GM18907 (cell line): ENCODE measurements at regions not wholly inside any gene's neighbourhood (a gene's known extent, or its start where the extent isn't known, plus 50 kb on each side); places are given as distances from the start of the nearest gene placed in this dataset.

Experiments used
- ATAC-seq: cut with Tn5 transposase; IDR thresholded peaks from one replicate; pipeline ENCODE4 v1.9.1; 2021; ENCODE audit warnings: mild to moderate bottlenecking, moderate library complexity; ENCODE audit not compliant: unreplicated experiment

- no peak for ATAC-seq
These were observed 223.0 kb downstream of the EBLN2 start for GRCh38 chr3:73284472-73284871.

- ATAC-seq: no peak
These were observed 230.1 kb downstream of the EBLN2 start for GRCh38 chr3:73291541-73291940.

GRCh38 chr3:73292220-73292619 is 230.8 kb downstream of the EBLN2 start:
- ATAC-seq: no peak

GRCh38 chr3:73294537-73294936 is 233.1 kb downstream of the EBLN2 start:
- ATAC-seq: no peak

GRCh38 chr3:73295876-73296635 is 234.6 kb downstream of the EBLN2 start:
- no peak for ATAC-seq

GRCh38 chr3:73296859-73297258 is 235.4 kb downstream of the EBLN2 start:
- no peak for ATAC-seq

- no peak for ATAC-seq
These were observed 237.1 kb downstream of the EBLN2 start for GRCh38 chr3:73298243-73299183.

GRCh38 chr3:73299184-73299691 is 237.8 kb downstream of the EBLN2 start:
- ATAC-seq: no peak

GRCh38 chr3:73314151-73314951 is 252.9 kb downstream of the EBLN2 start:
- ATAC-seq: no peak

GRCh38 chr3:73315706-73316105 is 254.2 kb downstream of the EBLN2 start:
- ATAC-seq: no peak

- no peak for ATAC-seq
These were observed 257.8 kb downstream of the EBLN2 start for GRCh38 chr3:73319179-73319769.

- ATAC-seq: no peak
These were observed 260.0 kb downstream of the EBLN2 start for GRCh38 chr3:73321286-73321999.

- ATAC-seq: no peak
These were observed 263.0 kb downstream of the EBLN2 start for GRCh38 chr3:73324203-73325155.

- ATAC-seq: no peak
These were observed 264.9 kb downstream of the EBLN2 start for GRCh38 chr3:73326396-73326795.

- ATAC-seq: no peak
These were observed 265.6 kb downstream of the EBLN2 start for GRCh38 chr3:73327052-73327451.
